Caco-2 (cell line): ENCODE measurements at regions not wholly inside any gene's neighbourhood (a gene's known extent, or its start where the extent isn't known, plus 50 kb on each side); places are given as distances from the start of the nearest gene placed in this dataset.

Experiments used
- BruUV-seq: library from RNA; stranded (reverse); fragments of 400-500 nt; replicated peaks from 2 replicates; lab custom pipeline; 2021; lab: Mats Ljungman, UMichigan
- CTCF ChIA-PET: fragments of 300-600 bp; sonication (Branson Sonifier 250); formaldehyde crosslinking; loops from one replicate; lab custom pipeline; 2022; ENCODE audit warnings: antibody characterized with exemption; lab: Charles Lee
- POLR2A ChIA-PET: fragments of 300-600 bp; sonication (Branson Sonifier 250); formaldehyde crosslinking; loops from one replicate; lab custom pipeline; 2022; ENCODE audit warnings: antibody characterized with exemption; lab: Charles Lee
- DNase-seq, 2 experiments: peaks; one replicate each; pipeline versions ENCODE4 v3.0.0 to v3.0.0-alpha.2; 2020 to 2022
- H3K27me3 ChIP-seq: replicated peaks from 2 replicates; pipeline ENCODE4 v1.6.0; 2011; ENCODE audit warnings: low read length; ENCODE audit not compliant: control insufficient read depth, insufficient read depth
- H3K36me3 ChIP-seq: 2 replicates; pipeline ENCODE4 v1.5.1; 2011; ENCODE audit warnings: low read length; ENCODE audit not compliant: control insufficient read depth, insufficient read depth
- H3K4me1 ChIP-seq: fragments of 250-450 bp; sonication (Bioruptor Pico); 2 replicates; pipeline ENCODE4 v1.5.1; 2020; ENCODE audit warnings: mild to moderate bottlenecking
- H3K4me3 ChIP-seq: 2 replicates; pipeline ENCODE4 v1.5.1; 2011; ENCODE audit warnings: low read depth, mild to moderate bottlenecking, control low read depth, low read length
- H3K9me3 ChIP-seq: fragments of 250-450 bp; sonication (Bioruptor Pico); 2 replicates; pipeline ENCODE4 v1.5.1; 2020; ENCODE audit warnings: mild to moderate bottlenecking, moderate library complexity
- H3K27ac Mint-ChIP-seq: one replicate; pipeline ENCODE4 v1.8.0; 2022; ENCODE audit warnings: mixed read lengths; ENCODE audit not compliant: unreplicated experiment
- H3K27me3 Mint-ChIP-seq: one replicate; pipeline ENCODE4 v1.8.0; 2022; ENCODE audit warnings: mixed read lengths; ENCODE audit not compliant: insufficient read depth, unreplicated experiment
- H3K36me3 Mint-ChIP-seq: one replicate; pipeline ENCODE4 v1.8.0; 2022; ENCODE audit warnings: mild to moderate bottlenecking, mixed read lengths; ENCODE audit not compliant: insufficient read depth, unreplicated experiment
- H3K4me1 Mint-ChIP-seq: one replicate; pipeline ENCODE4 v1.8.0; 2022; ENCODE audit warnings: low read depth, mixed read lengths; ENCODE audit not compliant: unreplicated experiment
- H3K4me3 Mint-ChIP-seq: one replicate; pipeline ENCODE4 v1.8.0; 2022; ENCODE audit warnings: mild to moderate bottlenecking, moderate library complexity, mixed read lengths; ENCODE audit not compliant: unreplicated experiment
- H3K9me3 Mint-ChIP-seq: one replicate; pipeline ENCODE4 v1.8.0; 2022; ENCODE audit warnings: mixed read lengths; ENCODE audit not compliant: unreplicated experiment
- intact Hi-C: fragments of 100-400 bp; cut with micrococcal nuclease; formaldehyde crosslinking; loops from one replicate; pipeline ENCODE4 v1.10.0; 2022; ENCODE audit not compliant: unreplicated experiment
- TF ChIP-seq, protein P1 (sequence below), 2 experiments: fragments of 200-600 bp in 1 of 2; IDR thresholded peaks; 1 replicate in 1 of 2; 2 replicates in 1 of 2; pipeline versions ENCODE4 v1.5.1 to v1.8.0; 2011 to 2022; ENCODE audit warnings: antibody characterized with exemption in 1 of 2, control low read depth in 1 of 2, inconsistent platforms in 1 of 2, low read depth in 1 of 2, low read length in 1 of 2, mild to moderate bottlenecking in 1 of 2, moderate library complexity in 1 of 2; ENCODE audit not compliant: insufficient read depth in 1 of 2, severe bottlenecking in 1 of 2, unreplicated experiment in 1 of 2

- Mint-ChIP-seq H3K36me3 (no peaks in the 10 kb centered on the region), H3K27ac (no peak overlapping the region), H3K4me3 (no peak overlapping the region), H3K4me1 (no peaks in the 10 kb centered on the region), H3K27me3 (peaks cover 3% of the 10 kb centered on the region), H3K9me3 (no peaks in the 10 kb centered on the region)
- TF ChIP-seq, protein P1, sequence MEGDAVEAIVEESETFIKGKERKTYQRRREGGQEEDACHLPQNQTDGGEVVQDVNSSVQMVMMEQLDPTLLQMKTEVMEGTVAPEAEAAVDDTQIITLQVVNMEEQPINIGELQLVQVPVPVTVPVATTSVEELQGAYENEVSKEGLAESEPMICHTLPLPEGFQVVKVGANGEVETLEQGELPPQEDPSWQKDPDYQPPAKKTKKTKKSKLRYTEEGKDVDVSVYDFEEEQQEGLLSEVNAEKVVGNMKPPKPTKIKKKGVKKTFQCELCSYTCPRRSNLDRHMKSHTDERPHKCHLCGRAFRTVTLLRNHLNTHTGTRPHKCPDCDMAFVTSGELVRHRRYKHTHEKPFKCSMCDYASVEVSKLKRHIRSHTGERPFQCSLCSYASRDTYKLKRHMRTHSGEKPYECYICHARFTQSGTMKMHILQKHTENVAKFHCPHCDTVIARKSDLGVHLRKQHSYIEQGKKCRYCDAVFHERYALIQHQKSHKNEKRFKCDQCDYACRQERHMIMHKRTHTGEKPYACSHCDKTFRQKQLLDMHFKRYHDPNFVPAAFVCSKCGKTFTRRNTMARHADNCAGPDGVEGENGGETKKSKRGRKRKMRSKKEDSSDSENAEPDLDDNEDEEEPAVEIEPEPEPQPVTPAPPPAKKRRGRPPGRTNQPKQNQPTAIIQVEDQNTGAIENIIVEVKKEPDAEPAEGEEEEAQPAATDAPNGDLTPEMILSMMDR (IDR thresholded peaks at IDR 0.05; ENCODE audit: insufficient read depth in 1 of 2, low read depth in 1 of 2, low read length in 1 of 2, severe bottlenecking in 1 of 2, unreplicated experiment in 1 of 2), result no peak
- Histone ChIP-seq H3K4me3 (no peak overlapping the region), H3K4me1 (no peaks in the 10 kb centered on the region), H3K36me3 (no peaks in the 10 kb centered on the region), H3K27me3 (no peaks in the 10 kb centered on the region), H3K9me3 (no peaks in the 10 kb centered on the region)
- no peak for DNase-seq
- ChIA-PET CTCF (no interaction called here), POLR2A (no interaction called here)
- intact Hi-C loops, result no loop called here
- BruUV-seq, result no TSS peak
Measured at GRCh38 chr13:79149210-79149609, 256.8 kb downstream of the RBM26 start.

DNA sequence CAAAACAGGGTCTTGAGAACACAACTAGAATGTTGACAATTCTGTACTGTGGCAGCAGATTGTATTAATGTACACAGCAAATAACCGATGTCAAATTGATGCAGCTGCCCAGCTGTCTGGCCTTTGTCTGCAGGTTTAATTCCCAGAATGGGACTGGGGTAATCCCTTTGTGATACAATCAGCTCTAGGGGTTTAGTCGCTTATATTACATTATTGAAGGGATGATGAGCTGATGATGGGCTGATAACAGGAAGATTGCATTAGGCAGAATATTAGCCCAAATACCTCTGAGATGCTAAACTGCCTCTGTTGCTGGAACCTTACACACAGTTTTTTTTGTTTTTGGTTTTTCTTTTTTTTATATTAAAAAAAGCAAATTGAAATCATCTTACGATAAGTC lies 265.0 kb downstream of the RBM26 start:
- CTCF ChIA-PET, result no interaction called here
- Mint-ChIP-seq H3K27ac (no peak overlapping the region), H3K9me3 (no peaks in the 10 kb centered on the region), H3K4me3 (no peak overlapping the region), H3K36me3 (no peaks in the 10 kb centered on the region), H3K4me1 (no peaks in the 10 kb centered on the region), H3K27me3 (peaks cover 2% of the 10 kb centered on the region)
- Histone ChIP-seq H3K27me3 (no peaks in the 10 kb centered on the region), H3K4me3 (no peak overlapping the region), H3K36me3 (no peaks in the 10 kb centered on the region), H3K9me3 (no peaks in the 10 kb centered on the region), H3K4me1 (no peaks in the 10 kb centered on the region)
- TF ChIP-seq, protein P1 (IDR thresholded peaks at IDR 0.05; ENCODE audit: insufficient read depth in 1 of 2, low read depth in 1 of 2, low read length in 1 of 2, severe bottlenecking in 1 of 2, unreplicated experiment in 1 of 2), result no peak
- POLR2A ChIA-PET, result no interaction called here
- BruUV-seq, result no TSS peak
- no peak for DNase-seq
- intact Hi-C loops, result no loop called here

GRCh38 chr13:79128158-79128557 lies 277.9 kb downstream of the RBM26 start:
- ChIA-PET CTCF (no interaction called here), POLR2A (no interaction called here)
- no peaks in the 10 kb centered on the region for H3K36me3 Mint-ChIP-seq
- Histone ChIP-seq H3K4me3 (no peak overlapping the region), H3K27me3 (no peaks in the 10 kb centered on the region), H3K4me1 (no peaks in the 10 kb centered on the region), H3K9me3 (peaks cover 4% of the 10 kb centered on the region; the same call in 1 of the 2 replicates), H3K36me3 (no peaks in the 10 kb centered on the region)
- intact Hi-C loops, result no loop called here
- peaks cover 12% of the 10 kb centered on the region for H3K27me3 Mint-ChIP-seq
- no peak for DNase-seq
- H3K4me3 Mint-ChIP-seq, result no peak overlapping the region
- H3K9me3 Mint-ChIP-seq, result peaks cover 9% of the 10 kb centered on the region
- BruUV-seq, result no TSS peak
- no peaks in the 10 kb centered on the region for H3K4me1 Mint-ChIP-seq
- H3K27ac Mint-ChIP-seq, result no peak overlapping the region
- TF ChIP-seq, protein P1 (IDR thresholded peaks at IDR 0.05; ENCODE audit: insufficient read depth in 1 of 2, low read depth in 1 of 2, low read length in 1 of 2, severe bottlenecking in 1 of 2, unreplicated experiment in 1 of 2), result no peak
